CD8-positive, alpha-beta memory T cell (primary cell): ENCODE measurements at regions not wholly inside any gene's neighbourhood (a gene's known extent, or its start where the extent isn't known, plus 50 kb on each side); places are given as distances from the start of the nearest gene placed in this dataset.
A peak's percentile ranks its signal among the peaks of the same experiment; 100 is the strongest.

Experiments used
- CTCF ChIA-PET: fragments of 350-600 bp; sonication (Branson Sonifier 250); formaldehyde crosslinking; loops from one replicate; lab custom pipeline; 2021; ENCODE audit warnings: antibody characterized with exemption; lab: Charles Lee
- POLR2A ChIA-PET: fragments of 350-600 bp; sonication (Branson Sonifier 250); formaldehyde crosslinking; loops from one replicate; lab custom pipeline; 2021; ENCODE audit warnings: antibody characterized with exemption; lab: Charles Lee
- DNase-seq, 5 donors: peaks; one replicate each; pipeline versions ENCODE4 v3.0.0 to v3.0.0-alpha.2; 2020 to 2022; ENCODE audit warnings: mixed read lengths in 1 of 5
- H3K27ac ChIP-seq: one replicate; pipeline ENCODE4 v1.7.0; 2013; ENCODE audit warnings: low read depth, mild to moderate bottlenecking, low read length, moderate library complexity
- H3K27me3 ChIP-seq: 2 replicates; pipeline ENCODE4 v1.7.0; 2013; ENCODE audit warnings: low read length, mild to moderate bottlenecking; ENCODE audit not compliant: insufficient read depth, poor library complexity, severe bottlenecking
- H3K36me3 ChIP-seq: 2 replicates; pipeline ENCODE4 v1.7.0; 2013; ENCODE audit warnings: mild to moderate bottlenecking, low read length, moderate library complexity; ENCODE audit not compliant: insufficient read depth
- H3K4me1 ChIP-seq: 2 replicates; pipeline ENCODE4 v1.7.0; 2013; ENCODE audit warnings: mild to moderate bottlenecking, low read length, moderate library complexity; ENCODE audit not compliant: insufficient read depth
- H3K4me3 ChIP-seq: 2 replicates; pipeline ENCODE4 v1.7.0; 2013; ENCODE audit warnings: mild to moderate bottlenecking, low read length
- H3K9me3 ChIP-seq: 2 replicates; pipeline ENCODE4 v1.7.0; 2013; ENCODE audit warnings: mild to moderate bottlenecking, low read length
- H3K27ac Mint-ChIP-seq, 8 donors: one replicate each; pipeline ENCODE4 v1.8.0; 2020 to 2021; ENCODE audit warnings: mixed read lengths in 8 of 8, mild to moderate bottlenecking in 6 of 8, inconsistent platforms in 3 of 8, moderate library complexity in 3 of 8
- H3K27me3 Mint-ChIP-seq, 2 donors: one replicate each; pipeline ENCODE4 v1.8.0; 2020 to 2021; ENCODE audit warnings: mixed read lengths in 2 of 2, mild to moderate bottlenecking in 1 of 2, moderate library complexity in 1 of 2
- H3K36me3 Mint-ChIP-seq, 3 donors: one replicate each; pipeline ENCODE4 v1.8.0; 2020 to 2021; ENCODE audit warnings: mixed read lengths in 3 of 3, inconsistent platforms in 1 of 3, mild to moderate bottlenecking in 1 of 3
- H3K4me1 Mint-ChIP-seq, 3 donors: one replicate each; pipeline ENCODE4 v1.8.0; 2020 to 2021; ENCODE audit warnings: mixed read lengths in 3 of 3, inconsistent platforms in 1 of 3, mild to moderate bottlenecking in 1 of 3
- H3K4me3 Mint-ChIP-seq, 7 donors: one replicate each; pipeline ENCODE4 v1.8.0; 2020 to 2021; ENCODE audit warnings: mixed read lengths in 7 of 7, mild to moderate bottlenecking in 6 of 7, moderate library complexity in 4 of 7, inconsistent platforms in 2 of 7
- H3K9me3 Mint-ChIP-seq, 5 donors: one replicate each; pipeline ENCODE4 v1.8.0; 2020 to 2022; ENCODE audit warnings: mixed read lengths in 5 of 5, mild to moderate bottlenecking in 3 of 5, moderate library complexity in 2 of 5, inconsistent platforms in 1 of 5

GRCh38 chr15:95304151-95304946 lies 1026.2 kb upstream of the NR2F2 start:
- no peaks in the 10 kb centered on the region for H3K9me3 ChIP-seq
- no peaks in the 10 kb centered on the region for H3K4me1 ChIP-seq
- no peaks in the 10 kb centered on the region for H3K9me3 Mint-ChIP-seq
- no peak for DNase-seq
- no peak overlapping the region for H3K4me3 ChIP-seq
- no peak overlapping the region for H3K27ac ChIP-seq
- no peak overlapping the region for H3K27ac Mint-ChIP-seq
- H3K4me3 Mint-ChIP-seq: no peak overlapping the region
- H3K27me3 ChIP-seq: no peaks in the 10 kb centered on the region
- CTCF ChIA-PET: no interaction called here
- H3K27me3 Mint-ChIP-seq: peaks cover 7 to 8% of the 10 kb centered on the region in 2 donors
- POLR2A ChIA-PET: no interaction called here
- peaks cover 0 to 9% (median 3%) of the 10 kb centered on the region in 3 donors for H3K4me1 Mint-ChIP-seq
- no peaks in the 10 kb centered on the region for H3K36me3 ChIP-seq
- H3K36me3 Mint-ChIP-seq: no peaks in the 10 kb centered on the region

GRCh38 chr15:95304947-95305400 lies 1025.5 kb upstream of the NR2F2 start:
- DNase-seq: no peak
- Histone ChIP-seq H3K4me1 (no peaks in the 10 kb centered on the region), H3K4me3 (no peak overlapping the region), H3K27ac (no peak overlapping the region), H3K9me3 (no peaks in the 10 kb centered on the region), H3K36me3 (no peaks in the 10 kb centered on the region), H3K27me3 (no peaks in the 10 kb centered on the region)
- H3K27me3 Mint-ChIP-seq: peaks cover 8 to 10% of the 10 kb centered on the region in 2 donors
- ChIA-PET CTCF (no interaction called here), POLR2A (no interaction called here)
- H3K4me1 Mint-ChIP-seq: peaks cover 0 to 9% (median 3%) of the 10 kb centered on the region in 3 donors
- H3K9me3 Mint-ChIP-seq: no peaks in the 10 kb centered on the region
- H3K27ac Mint-ChIP-seq: peak overlapping the region in 1 of 8 donors; percentile 51
- H3K4me3 Mint-ChIP-seq: no peak overlapping the region
- no peaks in the 10 kb centered on the region for H3K36me3 Mint-ChIP-seq

- CTCF ChIA-PET: no interaction called here
- Histone ChIP-seq H3K27ac (no peak overlapping the region), H3K9me3 (no peaks in the 10 kb centered on the region), H3K27me3 (no peaks in the 10 kb centered on the region), H3K36me3 (no peaks in the 10 kb centered on the region), H3K4me1 (no peaks in the 10 kb centered on the region), H3K4me3 (no peak overlapping the region)
- Mint-ChIP-seq H3K4me3 (no peak overlapping the region), H3K27ac (no peak overlapping the region), H3K27me3 (peaks cover 4 to 6% of the 10 kb centered on the region in 2 donors), H3K4me1 (peaks cover 0 to 9% (median 3%) of the 10 kb centered on the region in 3 donors), H3K9me3 (no peaks in the 10 kb centered on the region), H3K36me3 (no peaks in the 10 kb centered on the region)
- POLR2A ChIA-PET: no interaction called here
- DNase-seq: no peak
Observed at GRCh38 chr15:95307115-95307514, 1023.4 kb upstream of the NR2F2 start.

GRCh38 chr15:95319242-95319641 lies 1011.3 kb upstream of the NR2F2 start:
- Histone ChIP-seq H3K36me3 (no peaks in the 10 kb centered on the region), H3K4me3 (no peak overlapping the region), H3K27me3 (no peaks in the 10 kb centered on the region), H3K9me3 (no peaks in the 10 kb centered on the region), H3K4me1 (no peaks in the 10 kb centered on the region), H3K27ac (no peak overlapping the region)
- DNase-seq: no peak
- Mint-ChIP-seq H3K9me3 (peaks cover 0 to 4% (median 0%) of the 10 kb centered on the region in 5 donors), H3K27ac (no peak overlapping the region), H3K4me1 (no peaks in the 10 kb centered on the region), H3K4me3 (no peak overlapping the region), H3K27me3 (peaks cover 6 to 23% of the 10 kb centered on the region in 2 donors), H3K36me3 (no peaks in the 10 kb centered on the region)
- CTCF ChIA-PET: no interaction called here
- POLR2A ChIA-PET: no interaction called here

- Mint-ChIP-seq H3K27me3 (peaks cover 11 to 51% of the 10 kb centered on the region in 2 donors), H3K4me3 (no peak overlapping the region)
- no peaks in the 10 kb centered on the region for H3K4me1 ChIP-seq
Observed at GRCh38 chr15:95323796-95324195, 1006.7 kb upstream of the NR2F2 start.

GRCh38 chr15:95324656-95325055 lies 1005.8 kb upstream of the NR2F2 start:
- Histone ChIP-seq H3K36me3 (no peaks in the 10 kb centered on the region), H3K27ac (peak overlapping the region; percentile 4), H3K4me3 (no peak overlapping the region), H3K9me3 (no peaks in the 10 kb centered on the region), H3K27me3 (no peaks in the 10 kb centered on the region), H3K4me1 (no peaks in the 10 kb centered on the region)
- no peaks in the 10 kb centered on the region for H3K36me3 Mint-ChIP-seq
- H3K27ac Mint-ChIP-seq: no peak overlapping the region
- peaks cover 11 to 55% of the 10 kb centered on the region in 2 donors for H3K27me3 Mint-ChIP-seq
- H3K9me3 Mint-ChIP-seq: peaks cover 0 to 4% (median 0%) of the 10 kb centered on the region in 5 donors
- POLR2A ChIA-PET: no interaction called here
- H3K4me3 Mint-ChIP-seq: no peak overlapping the region
- DNase-seq: no peak
- CTCF ChIA-PET: interaction anchor here (0.8 kb wide), 1 partner anchor 10 kb away, joined by 4 read pairs; no protein-coding TSS in a partner anchor
- H3K4me1 Mint-ChIP-seq: peaks cover 4 to 5% (median 4%) of the 10 kb centered on the region in 3 donors

More at GRCh38 chr15:95323796-95324195, 1006.7 kb upstream of the NR2F2 start:
- CTCF ChIA-PET: interaction anchor here (0.8 kb wide), 1 partner anchor 9 kb away, joined by 4 read pairs; no protein-coding TSS in a partner anchor
- Histone ChIP-seq H3K27ac (no peak overlapping the region), H3K36me3 (no peaks in the 10 kb centered on the region), H3K4me3 (no peak overlapping the region), H3K27me3 (no peaks in the 10 kb centered on the region), H3K9me3 (no peaks in the 10 kb centered on the region)
- H3K36me3 Mint-ChIP-seq: no peaks in the 10 kb centered on the region
- no peak for DNase-seq
- H3K4me1 Mint-ChIP-seq: peaks cover 4 to 5% (median 4%) of the 10 kb centered on the region in 3 donors
- peaks cover 0 to 4% (median 0%) of the 10 kb centered on the region in 5 donors for H3K9me3 Mint-ChIP-seq
- POLR2A ChIA-PET: no interaction called here
- H3K27ac Mint-ChIP-seq: no peak overlapping the region

- Mint-ChIP-seq H3K27me3 (peaks cover 11 to 51% of the 10 kb centered on the region in 2 donors), H3K9me3 (peaks cover 0 to 4% (median 0%) of the 10 kb centered on the region in 5 donors), H3K4me3 (peak overlapping the region in 3 of 7 donors; percentile 29 to 63 (median 55)), H3K4me1 (peaks cover 4 to 5% (median 4%) of the 10 kb centered on the region in 3 donors), H3K36me3 (no peaks in the 10 kb centered on the region), H3K27ac (no peak overlapping the region)
- no peaks in the 10 kb centered on the region for H3K36me3 ChIP-seq
- no peak for DNase-seq
- H3K9me3 ChIP-seq: no peaks in the 10 kb centered on the region
- ChIA-PET POLR2A (no interaction called here), CTCF (no interaction called here)
- H3K27ac ChIP-seq: no peak overlapping the region
- H3K4me1 ChIP-seq: no peaks in the 10 kb centered on the region
- H3K4me3 ChIP-seq: no peak overlapping the region
- H3K27me3 ChIP-seq: no peaks in the 10 kb centered on the region
Observed at GRCh38 chr15:95325763-95326404, 1004.6 kb upstream of the NR2F2 start.
